ENCODE measurements at regions not wholly inside any gene's neighbourhood (a gene's known extent, or its start where the extent isn't known, plus 50 kb on each side); places are given as distances from the start of the nearest gene placed in this dataset.

DNA sequence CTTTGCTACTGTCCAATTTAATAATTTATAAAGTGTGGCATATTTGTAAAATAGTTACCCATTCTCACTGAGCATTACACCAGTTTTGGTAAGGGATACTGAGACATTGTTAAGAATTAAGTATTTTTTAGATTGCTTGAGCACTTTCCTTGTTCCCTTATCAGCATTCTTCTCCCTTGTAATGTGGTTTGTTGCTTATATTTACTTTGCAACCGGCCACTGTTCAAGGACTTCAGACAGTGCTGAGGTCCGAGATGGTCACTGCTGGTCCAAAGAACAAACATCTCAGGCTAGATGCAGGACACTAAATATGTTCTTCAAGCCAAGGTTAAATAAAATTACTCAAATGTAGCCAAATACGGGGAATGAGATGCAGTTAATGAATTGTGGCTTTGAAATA, 161.4 kb downstream of the TM9SF2 start:
- intact Hi-C loops (cut with DNase I) = no loop called here
- peak; percentile 21 for ATAC-seq

DNA sequence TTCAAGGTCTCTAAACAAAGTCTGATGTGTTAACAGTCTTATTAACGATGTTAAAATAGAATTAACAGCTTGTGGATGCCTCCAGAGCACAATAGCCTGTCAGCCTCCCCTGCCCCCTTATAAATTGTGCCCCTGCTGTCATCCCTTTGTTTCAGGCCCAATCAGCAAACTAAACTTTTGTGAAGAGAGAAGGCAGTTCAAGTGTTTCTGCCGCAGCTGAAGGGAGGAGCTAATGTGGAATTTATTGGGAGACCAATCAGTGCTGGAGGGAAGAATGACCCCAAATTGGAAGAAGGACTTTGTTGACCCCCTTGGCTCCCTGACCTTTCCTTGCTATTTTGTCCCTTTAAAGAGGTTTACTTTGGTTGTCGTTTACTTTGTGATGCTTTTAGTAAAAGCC, 160.5 kb downstream of the TM9SF2 start:
- ATAC-seq (no peak), DNase-seq (no peak)
- Histone ChIP-seq H3K9me3 (no peaks in the 10 kb centered on the region), H3K36me3 (no peaks in the 10 kb centered on the region), H3K4me1 (peaks cover 11% of the 10 kb centered on the region), H3K27me3 (peaks cover 5% of the 10 kb centered on the region), H3K4me3 (no peak overlapping the region), H3K27ac (no peak overlapping the region)
- intact Hi-C loops (cut with DNase I) = no loop called here
- TF ChIP-seq, protein P1, sequence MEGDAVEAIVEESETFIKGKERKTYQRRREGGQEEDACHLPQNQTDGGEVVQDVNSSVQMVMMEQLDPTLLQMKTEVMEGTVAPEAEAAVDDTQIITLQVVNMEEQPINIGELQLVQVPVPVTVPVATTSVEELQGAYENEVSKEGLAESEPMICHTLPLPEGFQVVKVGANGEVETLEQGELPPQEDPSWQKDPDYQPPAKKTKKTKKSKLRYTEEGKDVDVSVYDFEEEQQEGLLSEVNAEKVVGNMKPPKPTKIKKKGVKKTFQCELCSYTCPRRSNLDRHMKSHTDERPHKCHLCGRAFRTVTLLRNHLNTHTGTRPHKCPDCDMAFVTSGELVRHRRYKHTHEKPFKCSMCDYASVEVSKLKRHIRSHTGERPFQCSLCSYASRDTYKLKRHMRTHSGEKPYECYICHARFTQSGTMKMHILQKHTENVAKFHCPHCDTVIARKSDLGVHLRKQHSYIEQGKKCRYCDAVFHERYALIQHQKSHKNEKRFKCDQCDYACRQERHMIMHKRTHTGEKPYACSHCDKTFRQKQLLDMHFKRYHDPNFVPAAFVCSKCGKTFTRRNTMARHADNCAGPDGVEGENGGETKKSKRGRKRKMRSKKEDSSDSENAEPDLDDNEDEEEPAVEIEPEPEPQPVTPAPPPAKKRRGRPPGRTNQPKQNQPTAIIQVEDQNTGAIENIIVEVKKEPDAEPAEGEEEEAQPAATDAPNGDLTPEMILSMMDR (IDR thresholded peaks at IDR 0.05) = no peak

More for the DNA sequence above, 161.4 kb downstream of the TM9SF2 start:
- TF ChIP-seq, protein P1 (IDR thresholded peaks at IDR 0.05) = no peak
- no peak for DNase-seq
- Histone ChIP-seq H3K4me1 (peaks cover 9% of the 10 kb centered on the region), H3K36me3 (no peaks in the 10 kb centered on the region), H3K4me3 (no peak overlapping the region), H3K27me3 (peaks cover 5% of the 10 kb centered on the region), H3K27ac (no peak overlapping the region), H3K9me3 (no peaks in the 10 kb centered on the region)

DNA sequence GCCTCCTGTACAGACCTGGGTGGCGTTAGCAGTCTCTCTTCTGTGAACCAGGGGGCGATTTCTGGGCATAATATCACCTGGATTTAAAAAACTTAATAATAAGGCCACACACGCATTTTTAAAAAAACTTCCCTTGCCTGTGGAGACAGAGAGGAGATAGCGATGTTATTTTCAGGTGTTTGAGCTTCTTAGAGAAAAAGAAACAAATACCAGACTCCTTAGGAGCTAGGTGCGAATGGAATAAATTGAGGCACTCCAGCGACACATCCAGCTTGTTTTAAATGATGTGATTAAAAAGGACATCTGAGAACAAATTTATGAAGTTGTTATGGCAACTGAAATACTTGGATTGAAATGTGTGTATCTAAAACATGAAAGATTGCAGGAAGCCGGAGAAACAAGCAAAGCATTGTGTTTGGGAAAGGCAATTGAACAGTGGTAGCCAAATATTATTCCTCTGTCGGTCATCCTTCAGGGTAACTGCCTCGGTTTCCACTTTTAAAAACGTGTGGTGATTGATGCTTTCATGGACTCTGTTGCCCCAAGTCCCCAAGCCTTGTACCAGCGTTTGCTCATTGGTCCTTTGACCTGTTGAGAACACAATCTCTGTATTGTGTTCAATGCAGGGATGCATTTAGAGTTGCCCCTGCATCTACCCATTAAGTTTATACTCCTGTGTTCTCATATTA, 158.7 kb downstream of the TM9SF2 start:
- Histone ChIP-seq H3K4me3 (no peak overlapping the region), H3K36me3 (no peaks in the 10 kb centered on the region), H3K27ac (no peak overlapping the region), H3K27me3 (peaks cover 5% of the 10 kb centered on the region), H3K4me1 (peaks cover 11% of the 10 kb centered on the region), H3K9me3 (no peaks in the 10 kb centered on the region)
- intact Hi-C loops (cut with DNase I) = loop anchor here (10.0 kb wide), 1 partner anchor 855 kb away; no protein-coding TSS in a partner anchor
- ATAC-seq (no peak), DNase-seq (no peak)
- TF ChIP-seq, protein P1 (IDR thresholded peaks at IDR 0.05) = no peak

DNA sequence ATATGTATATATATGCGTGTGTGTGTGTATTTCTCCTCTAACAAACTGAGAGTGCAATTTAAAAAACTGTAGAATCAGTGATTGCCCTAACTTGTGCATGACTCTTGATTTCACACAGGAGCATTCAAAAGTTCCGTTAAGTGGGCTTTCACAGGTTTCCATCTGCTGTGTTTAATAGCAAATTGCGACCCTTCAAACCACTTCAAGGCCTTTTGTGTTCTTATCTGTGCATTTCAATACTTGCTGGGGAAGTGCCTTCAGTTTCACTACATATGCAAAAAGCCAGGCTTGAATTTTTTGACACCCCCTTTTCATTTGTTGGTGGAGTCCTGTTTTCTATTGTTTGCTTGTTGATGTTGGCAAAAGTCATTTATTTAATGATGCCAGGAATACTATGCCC, 158.0 kb downstream of the TM9SF2 start:
- H3K36me3 ChIP-seq = no peaks in the 10 kb centered on the region
- TF ChIP-seq, protein P1 (IDR thresholded peaks at IDR 0.05) = no peak
- peaks cover 5% of the 10 kb centered on the region for H3K27me3 ChIP-seq
- no peak overlapping the region for H3K4me3 ChIP-seq
- peak overlapping the region; percentile 75 for H3K27ac ChIP-seq
- no peak for ATAC-seq
- DNase-seq = no peak
- peaks cover 11% of the 10 kb centered on the region for H3K4me1 ChIP-seq
- intact Hi-C loops (cut with DNase I) = loop anchor here (10.0 kb wide), 1 partner anchor 856 kb away; no protein-coding TSS in a partner anchor
- H3K9me3 ChIP-seq = no peaks in the 10 kb centered on the region

DNA sequence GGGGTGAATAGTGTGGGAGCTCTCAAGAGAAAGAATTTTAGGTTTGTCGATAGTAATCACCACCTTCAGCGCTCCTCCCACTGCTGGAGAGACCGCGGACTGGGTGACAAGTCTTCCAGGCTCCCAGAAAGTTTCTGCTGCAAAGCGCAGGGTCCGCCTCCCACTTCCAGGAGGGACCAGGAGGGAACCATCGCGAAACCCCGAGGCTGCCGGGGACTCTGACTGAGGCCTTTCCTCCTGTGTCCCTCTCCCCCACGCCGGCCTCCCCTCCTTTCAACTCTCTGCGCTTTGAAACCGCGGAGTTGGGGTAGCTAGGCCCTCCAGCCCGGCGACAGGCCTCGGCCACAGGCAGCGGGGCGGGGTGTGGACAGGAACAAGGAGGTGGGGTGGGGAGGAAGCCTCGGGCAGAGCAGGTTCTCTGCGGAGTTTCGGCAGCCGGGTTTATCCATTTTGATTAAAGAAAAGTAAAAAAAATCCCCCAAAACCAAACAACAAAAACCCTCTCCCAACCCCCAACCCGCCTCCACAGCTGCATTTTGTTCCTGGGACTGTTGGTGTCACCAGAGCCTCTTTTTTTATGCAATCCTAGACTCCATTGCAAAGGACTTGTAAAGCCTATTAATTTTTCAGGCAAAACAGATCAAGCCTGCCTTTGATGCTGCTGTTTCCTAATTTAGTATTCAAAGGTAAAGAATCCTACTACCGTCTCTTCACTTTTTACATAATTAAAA, 157.2 kb downstream of the TM9SF2 start:
- H3K4me3 ChIP-seq = peak overlapping the region; percentile 61
- H3K4me1 ChIP-seq = peaks cover 11% of the 10 kb centered on the region
- ATAC-seq (peak; percentile 77), DNase-seq (peak; percentile 81)
- intact Hi-C loops (cut with DNase I) = loop anchor here (10.0 kb wide), 1 partner anchor 856 kb away; no protein-coding TSS in a partner anchor
- H3K36me3 ChIP-seq = no peaks in the 10 kb centered on the region
- TF ChIP-seq, protein P1 (IDR thresholded peaks at IDR 0.05) = peak; percentile 42
- H3K27ac ChIP-seq = peak overlapping the region; percentile 75
- no peaks in the 10 kb centered on the region for H3K9me3 ChIP-seq
- peaks cover 5% of the 10 kb centered on the region for H3K27me3 ChIP-seq

All from upper lobe of right lung (tissue), 1 donor.